ENCODE measurements at regions not wholly inside any gene's neighbourhood (a gene's known extent, or its start where the extent isn't known, plus 50 kb on each side); places are given as distances from the start of the nearest gene placed in this dataset.

GRCh38 chr5:2683720-2684119 lies 67.8 kb downstream of the IRX2 start:
- Histone ChIP-seq H3F3A (ENCODE audit: insufficient read depth) (no peaks in the 10 kb centered on the region), H2AFZ (ENCODE audit: low read depth, low read length, severe bottlenecking) (no peak overlapping the region), H3K4me2 (ENCODE audit: low read depth, low read length, poor library complexity, severe bottlenecking) (no peak overlapping the region), H3K9me3 (ENCODE audit: insufficient read depth, low read length) (no peaks in the 10 kb centered on the region), H3K4me3 (ENCODE audit: insufficient read depth, low read length, poor library complexity, severe bottlenecking) (no peak overlapping the region), H4K20me1 (ENCODE audit: low read depth, low read length) (no peaks in the 10 kb centered on the region), H3K27ac (ENCODE audit: low read depth, low read length) (no peak overlapping the region), H3K36me3 (ENCODE audit: low read length) (no peaks in the 10 kb centered on the region), H3K27me3 (ENCODE audit: low read length) (no peaks in the 10 kb centered on the region), H3K79me2 (ENCODE audit: insufficient read depth, low read length) (no peaks in the 10 kb centered on the region), H3K9ac (ENCODE audit: low read length) (no peak overlapping the region), H3K9me2 (replicated peaks; ENCODE audit: insufficient read depth, low read length) (no peaks in the 10 kb centered on the region)
- TF ChIP-seq, protein P1, sequence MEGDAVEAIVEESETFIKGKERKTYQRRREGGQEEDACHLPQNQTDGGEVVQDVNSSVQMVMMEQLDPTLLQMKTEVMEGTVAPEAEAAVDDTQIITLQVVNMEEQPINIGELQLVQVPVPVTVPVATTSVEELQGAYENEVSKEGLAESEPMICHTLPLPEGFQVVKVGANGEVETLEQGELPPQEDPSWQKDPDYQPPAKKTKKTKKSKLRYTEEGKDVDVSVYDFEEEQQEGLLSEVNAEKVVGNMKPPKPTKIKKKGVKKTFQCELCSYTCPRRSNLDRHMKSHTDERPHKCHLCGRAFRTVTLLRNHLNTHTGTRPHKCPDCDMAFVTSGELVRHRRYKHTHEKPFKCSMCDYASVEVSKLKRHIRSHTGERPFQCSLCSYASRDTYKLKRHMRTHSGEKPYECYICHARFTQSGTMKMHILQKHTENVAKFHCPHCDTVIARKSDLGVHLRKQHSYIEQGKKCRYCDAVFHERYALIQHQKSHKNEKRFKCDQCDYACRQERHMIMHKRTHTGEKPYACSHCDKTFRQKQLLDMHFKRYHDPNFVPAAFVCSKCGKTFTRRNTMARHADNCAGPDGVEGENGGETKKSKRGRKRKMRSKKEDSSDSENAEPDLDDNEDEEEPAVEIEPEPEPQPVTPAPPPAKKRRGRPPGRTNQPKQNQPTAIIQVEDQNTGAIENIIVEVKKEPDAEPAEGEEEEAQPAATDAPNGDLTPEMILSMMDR (IDR thresholded peaks at IDR 0.05; ENCODE audit: insufficient read depth, low read length, poor library complexity, severe bottlenecking), result no peak
- TF ChIP-seq EZH2phosphoT487 (conservative IDR thresholded peaks at IDR 0.05; ENCODE audit: low read length), result no peak

GRCh38 chr5:2681476-2681875 lies 70.0 kb downstream of the IRX2 start:
- no peak for TF ChIP-seq EZH2phosphoT487 (conservative IDR thresholded peaks at IDR 0.05; ENCODE audit: low read length)
- TF ChIP-seq, protein P1 (IDR thresholded peaks at IDR 0.05; ENCODE audit: insufficient read depth, low read length, poor library complexity, severe bottlenecking), result no peak
- H3K4me2 ChIP-seq (ENCODE audit: low read depth, low read length, poor library complexity, severe bottlenecking), result no peak overlapping the region
- no peak overlapping the region for H3K4me3 ChIP-seq (ENCODE audit: insufficient read depth, low read length, poor library complexity, severe bottlenecking)
- no peak overlapping the region for H3K9ac ChIP-seq (ENCODE audit: low read length)
- H3K27ac ChIP-seq (ENCODE audit: low read depth, low read length), result no peak overlapping the region
- H3K9me2 ChIP-seq (replicated peaks; ENCODE audit: insufficient read depth, low read length), result no peaks in the 10 kb centered on the region
- H4K20me1 ChIP-seq (ENCODE audit: low read depth, low read length), result no peaks in the 10 kb centered on the region
- no peaks in the 10 kb centered on the region for H3K27me3 ChIP-seq (ENCODE audit: low read length)
- H3K9me3 ChIP-seq (ENCODE audit: insufficient read depth, low read length), result no peaks in the 10 kb centered on the region
- no peaks in the 10 kb centered on the region for H3F3A ChIP-seq (ENCODE audit: insufficient read depth)
- no peak overlapping the region for H2AFZ ChIP-seq (ENCODE audit: low read depth, low read length, severe bottlenecking)
- H3K36me3 ChIP-seq (ENCODE audit: low read length), result no peaks in the 10 kb centered on the region
- H3K79me2 ChIP-seq (ENCODE audit: insufficient read depth, low read length), result no peaks in the 10 kb centered on the region

DNA sequence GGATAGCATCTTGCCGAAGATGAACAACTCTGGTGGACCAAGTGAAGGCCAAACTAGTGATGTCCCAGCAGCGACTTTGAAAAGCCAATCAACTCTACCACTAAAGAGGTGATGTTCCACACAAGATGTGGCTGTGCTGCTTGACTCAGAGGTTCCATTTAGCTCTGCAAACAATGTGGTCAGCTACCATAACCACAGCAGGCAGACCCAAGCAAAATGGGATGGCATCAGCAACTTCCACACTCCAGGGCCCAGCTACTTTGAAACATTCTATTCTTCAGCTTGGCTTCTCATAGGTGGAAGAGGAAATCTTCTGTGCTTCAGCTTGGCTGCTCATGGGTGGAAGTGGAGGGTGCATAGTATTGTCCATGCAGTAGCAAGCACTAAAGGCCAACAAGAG lies 70.5 kb downstream of the IRX2 start:
- no peaks in the 10 kb centered on the region for H3K9me2 ChIP-seq (replicated peaks; ENCODE audit: insufficient read depth, low read length)
- no peaks in the 10 kb centered on the region for H3K79me2 ChIP-seq (ENCODE audit: insufficient read depth, low read length)
- TF ChIP-seq, protein P1 (IDR thresholded peaks at IDR 0.05; ENCODE audit: insufficient read depth, low read length, poor library complexity, severe bottlenecking), result no peak
- TF ChIP-seq EZH2phosphoT487 (conservative IDR thresholded peaks at IDR 0.05; ENCODE audit: low read length), result no peak
- H3K9me3 ChIP-seq (ENCODE audit: insufficient read depth, low read length), result no peaks in the 10 kb centered on the region
- no peak overlapping the region for H3K27ac ChIP-seq (ENCODE audit: low read depth, low read length)
- no peak overlapping the region for H2AFZ ChIP-seq (ENCODE audit: low read depth, low read length, severe bottlenecking)
- H3F3A ChIP-seq (ENCODE audit: insufficient read depth), result no peaks in the 10 kb centered on the region
- no peaks in the 10 kb centered on the region for H3K36me3 ChIP-seq (ENCODE audit: low read length)
- H3K27me3 ChIP-seq (ENCODE audit: low read length), result no peaks in the 10 kb centered on the region
- H4K20me1 ChIP-seq (ENCODE audit: low read depth, low read length), result no peaks in the 10 kb centered on the region
- no peak overlapping the region for H3K4me2 ChIP-seq (ENCODE audit: low read depth, low read length, poor library complexity, severe bottlenecking)
- no peak overlapping the region for H3K4me3 ChIP-seq (ENCODE audit: insufficient read depth, low read length, poor library complexity, severe bottlenecking)
- H3K9ac ChIP-seq (ENCODE audit: low read length), result no peak overlapping the region
